ENCODE measurements at regions not wholly inside any gene's neighbourhood (a gene's known extent, or its start where the extent isn't known, plus 50 kb on each side); places are given as distances from the start of the nearest gene placed in this dataset.

DNA sequence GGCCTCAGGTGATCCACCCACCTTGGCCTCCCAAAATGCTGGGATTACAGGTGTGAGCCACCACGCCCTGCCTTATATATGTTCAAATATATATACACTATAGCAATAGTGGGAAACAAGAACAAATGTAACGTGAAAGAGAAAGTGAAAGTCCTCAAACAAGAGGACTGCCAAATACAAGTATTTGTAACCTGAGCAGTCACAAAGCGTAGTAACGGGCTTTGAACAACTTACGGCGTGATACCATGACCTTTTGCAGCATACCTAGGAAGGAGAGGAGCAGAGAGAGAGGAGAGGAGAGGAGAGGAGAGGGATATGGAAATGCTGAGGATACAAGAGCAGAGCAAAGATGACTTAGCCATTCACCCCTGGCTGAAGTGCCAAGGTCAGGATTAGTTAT is 113.8 kb upstream of the RGPD4 start:
- TF ChIP-seq, protein P1, sequence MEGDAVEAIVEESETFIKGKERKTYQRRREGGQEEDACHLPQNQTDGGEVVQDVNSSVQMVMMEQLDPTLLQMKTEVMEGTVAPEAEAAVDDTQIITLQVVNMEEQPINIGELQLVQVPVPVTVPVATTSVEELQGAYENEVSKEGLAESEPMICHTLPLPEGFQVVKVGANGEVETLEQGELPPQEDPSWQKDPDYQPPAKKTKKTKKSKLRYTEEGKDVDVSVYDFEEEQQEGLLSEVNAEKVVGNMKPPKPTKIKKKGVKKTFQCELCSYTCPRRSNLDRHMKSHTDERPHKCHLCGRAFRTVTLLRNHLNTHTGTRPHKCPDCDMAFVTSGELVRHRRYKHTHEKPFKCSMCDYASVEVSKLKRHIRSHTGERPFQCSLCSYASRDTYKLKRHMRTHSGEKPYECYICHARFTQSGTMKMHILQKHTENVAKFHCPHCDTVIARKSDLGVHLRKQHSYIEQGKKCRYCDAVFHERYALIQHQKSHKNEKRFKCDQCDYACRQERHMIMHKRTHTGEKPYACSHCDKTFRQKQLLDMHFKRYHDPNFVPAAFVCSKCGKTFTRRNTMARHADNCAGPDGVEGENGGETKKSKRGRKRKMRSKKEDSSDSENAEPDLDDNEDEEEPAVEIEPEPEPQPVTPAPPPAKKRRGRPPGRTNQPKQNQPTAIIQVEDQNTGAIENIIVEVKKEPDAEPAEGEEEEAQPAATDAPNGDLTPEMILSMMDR (IDR thresholded peaks at IDR 0.05; ENCODE audit: low read depth, low read length) = no peak
- TF ChIP-seq EZH2phosphoT487 (IDR thresholded peaks at IDR 0.05; ENCODE audit: low read depth) = no peak
